ENCODE measurements at regions not wholly inside any gene's neighbourhood (a gene's known extent, or its start where the extent isn't known, plus 50 kb on each side); places are given as distances from the start of the nearest gene placed in this dataset.

DNA sequence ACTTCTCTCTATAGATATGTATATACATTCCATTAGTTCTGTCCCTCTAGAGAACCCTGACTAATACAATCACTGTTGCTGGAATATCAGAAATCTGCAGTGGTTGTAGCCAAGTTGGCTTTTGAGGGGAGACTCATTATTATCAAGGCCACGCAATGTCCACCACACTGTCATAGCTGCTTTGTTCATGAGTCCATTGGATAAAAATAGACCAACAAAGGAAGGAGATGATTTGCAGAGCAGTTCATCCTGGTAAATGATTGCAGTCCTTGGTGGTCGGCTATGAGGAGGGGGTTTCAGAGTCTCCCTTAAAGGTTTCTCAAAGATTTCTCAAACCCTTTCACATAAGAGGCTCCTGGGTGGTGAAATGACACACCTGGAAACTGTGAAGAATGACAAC lies 192.8 kb upstream of the ANKH start:
- Histone ChIP-seq H3K9me3 (no peaks in the 10 kb centered on the region), H3K4me3 (ENCODE audit: low read depth, low read length) (no peak overlapping the region), H3K36me3 (no peaks in the 10 kb centered on the region), H3K27me3 (no peaks in the 10 kb centered on the region; the same call in none of the 2 replicates), H3K4me1 (no peaks in the 10 kb centered on the region)
- DNase-seq, result no peak
- TF ChIP-seq, protein P1, sequence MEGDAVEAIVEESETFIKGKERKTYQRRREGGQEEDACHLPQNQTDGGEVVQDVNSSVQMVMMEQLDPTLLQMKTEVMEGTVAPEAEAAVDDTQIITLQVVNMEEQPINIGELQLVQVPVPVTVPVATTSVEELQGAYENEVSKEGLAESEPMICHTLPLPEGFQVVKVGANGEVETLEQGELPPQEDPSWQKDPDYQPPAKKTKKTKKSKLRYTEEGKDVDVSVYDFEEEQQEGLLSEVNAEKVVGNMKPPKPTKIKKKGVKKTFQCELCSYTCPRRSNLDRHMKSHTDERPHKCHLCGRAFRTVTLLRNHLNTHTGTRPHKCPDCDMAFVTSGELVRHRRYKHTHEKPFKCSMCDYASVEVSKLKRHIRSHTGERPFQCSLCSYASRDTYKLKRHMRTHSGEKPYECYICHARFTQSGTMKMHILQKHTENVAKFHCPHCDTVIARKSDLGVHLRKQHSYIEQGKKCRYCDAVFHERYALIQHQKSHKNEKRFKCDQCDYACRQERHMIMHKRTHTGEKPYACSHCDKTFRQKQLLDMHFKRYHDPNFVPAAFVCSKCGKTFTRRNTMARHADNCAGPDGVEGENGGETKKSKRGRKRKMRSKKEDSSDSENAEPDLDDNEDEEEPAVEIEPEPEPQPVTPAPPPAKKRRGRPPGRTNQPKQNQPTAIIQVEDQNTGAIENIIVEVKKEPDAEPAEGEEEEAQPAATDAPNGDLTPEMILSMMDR (IDR thresholded peaks at IDR 0.05; ENCODE audit: low read depth, low read length), result no peak

DNA sequence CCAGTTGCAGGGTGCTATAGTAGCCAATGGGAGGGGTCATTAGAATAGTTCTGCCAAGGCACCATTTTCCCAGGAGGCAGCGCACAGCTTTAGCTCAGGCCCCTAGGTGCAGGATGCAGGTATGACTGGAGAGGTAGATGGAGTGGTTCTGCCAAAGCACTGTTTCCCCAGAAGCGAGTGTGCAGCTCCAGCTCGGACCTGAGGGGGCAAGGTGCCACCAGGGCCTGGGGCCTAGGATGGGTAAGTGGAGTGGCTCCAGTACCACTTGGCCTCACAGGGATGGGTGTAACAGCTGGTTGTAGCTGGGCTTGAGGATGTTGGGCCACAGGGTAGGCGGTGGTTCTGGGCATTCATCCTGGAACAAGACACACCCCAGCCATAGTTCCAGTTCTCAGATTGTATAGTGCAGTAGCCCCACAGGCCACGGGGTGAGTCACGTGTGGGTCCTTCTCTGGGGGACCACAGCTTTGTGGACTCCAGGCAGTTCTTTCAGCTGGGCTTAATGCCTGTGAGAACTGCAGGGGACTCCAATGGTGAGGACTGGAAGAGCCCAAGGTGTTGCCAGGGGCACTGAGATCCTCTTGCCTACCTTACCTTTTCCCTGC lies 185.5 kb upstream of the ANKH start:
- no peak for DNase-seq
- no peaks in the 10 kb centered on the region for H3K4me1 ChIP-seq
- no peak overlapping the region for H3K4me3 ChIP-seq (ENCODE audit: low read depth, low read length)
- no peaks in the 10 kb centered on the region for H3K9me3 ChIP-seq
- TF ChIP-seq, protein P1 (IDR thresholded peaks at IDR 0.05; ENCODE audit: low read depth, low read length), result no peak
- H3K27me3 ChIP-seq, result no peaks in the 10 kb centered on the region
- H3K36me3 ChIP-seq, result no peaks in the 10 kb centered on the region

DNA sequence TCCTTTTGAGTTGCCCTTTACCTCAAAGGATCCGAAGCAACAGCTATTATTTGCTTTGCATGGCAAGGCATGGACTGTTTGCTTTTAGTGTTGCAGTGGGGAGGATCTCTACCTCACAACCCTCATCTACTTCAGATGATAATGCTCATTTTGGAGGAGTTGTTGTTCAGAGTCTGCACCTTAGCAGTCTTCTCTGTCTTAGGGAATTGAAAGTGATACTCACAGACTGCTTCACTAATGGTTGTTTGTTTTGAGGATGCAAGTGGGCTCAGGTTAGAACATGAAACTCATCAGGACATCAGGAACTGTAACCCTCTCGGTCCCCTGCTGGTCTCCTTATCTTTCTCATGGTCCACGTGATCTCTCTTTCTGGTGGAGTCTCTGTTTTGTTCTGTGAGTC lies 172.9 kb upstream of the ANKH start:
- DNase-seq, result no peak
- H3K36me3 ChIP-seq, result no peaks in the 10 kb centered on the region
- H3K4me1 ChIP-seq, result no peaks in the 10 kb centered on the region; the same call in 1 of the 2 replicates
- TF ChIP-seq, protein P1 (IDR thresholded peaks at IDR 0.05; ENCODE audit: low read depth, low read length), result no peak
- H3K9me3 ChIP-seq, result no peaks in the 10 kb centered on the region
- H3K27me3 ChIP-seq, result no peaks in the 10 kb centered on the region
- no peak overlapping the region for H3K4me3 ChIP-seq (ENCODE audit: low read depth, low read length)

DNA sequence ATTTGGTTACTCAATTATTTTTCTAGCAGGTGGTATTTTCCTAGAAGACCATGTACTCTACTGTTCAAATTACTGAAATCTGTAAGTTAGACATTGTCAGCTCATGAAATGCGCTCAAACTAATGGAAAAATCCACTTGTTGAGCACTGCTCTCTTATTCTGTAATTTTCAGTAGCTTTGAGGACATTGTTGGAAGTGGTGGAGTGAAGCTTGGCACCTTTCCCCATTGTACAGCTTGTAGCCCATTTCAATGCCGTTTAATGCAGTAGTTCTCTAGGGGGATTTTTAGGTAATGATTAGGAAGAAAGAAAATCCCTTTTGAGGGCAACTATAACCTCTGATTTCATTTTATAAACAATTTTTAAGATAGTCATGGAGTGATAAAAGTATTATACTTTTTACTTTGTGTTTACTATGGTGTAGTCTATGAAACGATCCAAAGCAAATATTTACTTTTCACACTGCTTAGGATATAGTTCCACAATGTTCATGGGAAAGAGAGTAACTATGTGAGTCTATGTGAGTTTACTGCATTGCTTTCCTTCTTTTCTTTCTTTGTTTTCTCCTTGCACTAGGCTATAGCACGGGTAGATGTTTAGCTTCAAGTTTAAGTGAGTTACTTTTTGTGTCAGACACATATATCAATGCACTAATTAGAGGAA lies 165.8 kb upstream of the ANKH start:
- no peaks in the 10 kb centered on the region for H3K4me1 ChIP-seq
- H3K4me3 ChIP-seq (ENCODE audit: low read depth, low read length), result no peak overlapping the region
- peaks cover 9% of the 10 kb centered on the region for H3K27me3 ChIP-seq
- no peaks in the 10 kb centered on the region for H3K36me3 ChIP-seq
- no peaks in the 10 kb centered on the region for H3K9me3 ChIP-seq
- DNase-seq, result no peak
- TF ChIP-seq, protein P1 (IDR thresholded peaks at IDR 0.05; ENCODE audit: low read depth, low read length), result no peak

DNA sequence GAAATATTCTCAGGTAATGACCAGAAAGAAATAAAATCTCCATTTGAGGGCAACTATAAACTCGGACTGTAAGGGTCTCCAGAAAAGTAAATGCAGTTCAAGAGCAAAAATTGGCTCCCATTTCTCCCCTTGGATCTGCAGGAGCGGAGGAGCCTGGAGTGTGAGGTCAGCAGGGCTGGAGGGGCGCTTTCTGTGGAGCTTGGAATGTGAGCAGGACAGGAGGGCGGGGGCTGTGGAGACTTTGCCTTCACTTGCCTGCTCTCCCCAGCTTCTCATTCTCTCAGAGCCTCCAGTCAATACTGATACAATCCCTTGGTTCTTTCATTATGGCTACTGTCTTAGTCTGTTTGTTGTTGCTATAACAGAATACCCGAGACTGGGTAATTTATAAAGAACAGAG lies 162.8 kb upstream of the ANKH start:
- no peak for DNase-seq
- Histone ChIP-seq H3K4me1 (no peaks in the 10 kb centered on the region), H3K36me3 (no peaks in the 10 kb centered on the region), H3K4me3 (ENCODE audit: low read depth, low read length) (no peak overlapping the region), H3K27me3 (peaks cover 11% of the 10 kb centered on the region), H3K9me3 (no peaks in the 10 kb centered on the region)
- TF ChIP-seq, protein P1 (IDR thresholded peaks at IDR 0.05; ENCODE audit: low read depth, low read length), result no peak

DNA sequence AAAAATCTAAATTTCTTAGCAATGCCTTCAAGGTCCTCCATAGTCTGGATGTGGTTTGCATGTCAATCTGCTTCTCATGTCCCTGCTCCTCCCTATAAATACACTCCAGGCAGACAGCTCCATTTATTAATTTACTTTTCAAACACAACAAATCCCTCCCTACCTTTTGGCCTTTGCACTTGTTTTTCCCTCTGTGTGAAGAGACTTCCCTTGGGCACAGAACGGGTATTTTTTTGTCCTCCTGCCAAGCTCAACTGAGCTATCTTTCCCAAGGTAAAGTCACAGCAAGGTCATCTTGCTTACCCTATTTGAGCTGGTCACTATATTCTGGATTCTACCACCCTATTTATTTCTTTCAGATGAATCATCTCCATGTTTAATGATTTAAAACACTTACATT lies 159.6 kb upstream of the ANKH start:
- Histone ChIP-seq H3K27me3 (peaks cover 7% of the 10 kb centered on the region), H3K9me3 (peaks cover 2% of the 10 kb centered on the region; the same call in 1 of the 2 replicates), H3K4me3 (ENCODE audit: low read depth, low read length) (no peak overlapping the region), H3K4me1 (no peaks in the 10 kb centered on the region), H3K36me3 (no peaks in the 10 kb centered on the region)
- DNase-seq, result no peak
- TF ChIP-seq, protein P1 (IDR thresholded peaks at IDR 0.05; ENCODE audit: low read depth, low read length), result no peak

Data from BE2C (cell line).